ENCODE measurements at regions not wholly inside any gene's neighbourhood (a gene's known extent, or its start where the extent isn't known, plus 50 kb on each side); places are given as distances from the start of the nearest gene placed in this dataset.

DNA sequence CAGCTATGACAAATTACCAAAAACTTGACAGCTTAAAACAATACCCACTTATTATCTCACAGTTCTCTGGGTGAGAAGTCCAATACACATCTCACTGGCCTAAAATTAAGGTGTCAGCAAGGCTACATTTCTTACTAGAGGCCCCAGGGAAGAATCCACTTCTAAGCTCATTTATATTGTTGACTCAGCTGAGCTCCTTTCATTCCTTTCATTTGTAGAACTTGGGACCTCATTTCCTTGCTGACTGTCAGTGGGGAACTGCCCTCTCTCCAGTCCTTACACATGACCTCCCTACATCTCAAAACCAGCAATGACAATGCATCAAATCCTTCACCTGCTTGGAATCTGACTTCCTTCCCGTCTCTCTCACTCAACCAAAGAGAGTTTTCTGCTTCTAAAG, 240.3 kb downstream of the IPMK start:
- WGBS (ENCODE audit: extremely low coverage, insufficient coverage, insufficient read length) = no CpG with 5 or more reads among the region's 1 CpG
- H4K8ac ChIP-seq (ENCODE audit: low read depth, low read length) = no peak overlapping the region

GRCh38 chr10:58026036-58026435, 241.7 kb downstream of the IPMK start:
- H2AFZ ChIP-seq (ENCODE audit: insufficient read depth, low read length, poor library complexity) = no peak overlapping the region
- H2BK120ac ChIP-seq (ENCODE audit: insufficient read depth, low read length, poor library complexity) = no peak overlapping the region
- H4K12ac ChIP-seq (ENCODE audit: low read depth, low read length) = no peak overlapping the region
- H3K27ac ChIP-seq (ENCODE audit: low read depth, low read length) = no peak overlapping the region
- no peaks in the 10 kb centered on the region for H3K79me1 ChIP-seq (ENCODE audit: low read length)
- H3K18ac ChIP-seq (ENCODE audit: low read length) = no peak overlapping the region
- no peak overlapping the region for H4K91ac ChIP-seq (ENCODE audit: low read depth, low read length)
- no peaks in the 10 kb centered on the region for H3K79me2 ChIP-seq (ENCODE audit: control insufficient read depth, insufficient read depth, low read length, poor library complexity)
- no peak overlapping the region for H3K4me3 ChIP-seq (ENCODE audit: low read depth, low read length)
- no peak overlapping the region for H3K4ac ChIP-seq (ENCODE audit: low read depth, low read length)
- no peak overlapping the region for H3K9ac ChIP-seq (ENCODE audit: low read length)
- peaks cover 2% of the 10 kb centered on the region for H3K9me3 ChIP-seq (ENCODE audit: insufficient read depth, low read depth, low read length)
- no peaks in the 10 kb centered on the region for H3K36me3 ChIP-seq (ENCODE audit: control insufficient read depth in 1 of 2, insufficient read depth in 2 of 2, low read length in 2 of 2)
- peaks cover 0 to 5% of the 10 kb centered on the region in 2 experiments for H3K4me1 ChIP-seq (ENCODE audit: control insufficient read depth in 1 of 2, insufficient read depth in 2 of 2, low read length in 2 of 2)
- WGBS (ENCODE audit: extremely low coverage, insufficient coverage, insufficient read length) = no CpG with 5 or more reads among the region's 3 CpGs
- H2BK5ac ChIP-seq (ENCODE audit: low read depth, low read length, poor library complexity) = no peak overlapping the region
- H3K23ac ChIP-seq (ENCODE audit: low read length) = no peak overlapping the region
- no peak overlapping the region for H2AK5ac ChIP-seq (ENCODE audit: low read length)
- DNase-seq = no peak
- H2BK12ac ChIP-seq (ENCODE audit: low read length) = no peak overlapping the region
- H3K4me2 ChIP-seq (ENCODE audit: low read length) = no peak overlapping the region
- no peaks in the 10 kb centered on the region for H3K27me3 ChIP-seq (ENCODE audit: insufficient read depth, low read length)
- H4K8ac ChIP-seq (ENCODE audit: low read depth, low read length) = no peak overlapping the region
- no peak overlapping the region for H3K14ac ChIP-seq (ENCODE audit: low read length)

More for the DNA sequence above, 240.3 kb downstream of the IPMK start:
- no peak overlapping the region for H2AFZ ChIP-seq (ENCODE audit: insufficient read depth, low read length, poor library complexity)
- H2BK12ac ChIP-seq (ENCODE audit: low read length) = no peak overlapping the region
- H4K12ac ChIP-seq (ENCODE audit: low read depth, low read length) = no peak overlapping the region
- no peak overlapping the region for H3K18ac ChIP-seq (ENCODE audit: low read length)
- no peak overlapping the region for H3K4ac ChIP-seq (ENCODE audit: low read depth, low read length)
- no peaks in the 10 kb centered on the region for H3K27me3 ChIP-seq (ENCODE audit: insufficient read depth, low read length)
- peak in 1 of 2 donors; percentile 6 for DNase-seq
- H3K79me1 ChIP-seq (ENCODE audit: low read length) = no peaks in the 10 kb centered on the region
- no peak overlapping the region for H4K91ac ChIP-seq (ENCODE audit: low read depth, low read length)
- peaks cover 0 to 5% of the 10 kb centered on the region in 2 experiments for H3K4me1 ChIP-seq (ENCODE audit: control insufficient read depth in 1 of 2, insufficient read depth in 2 of 2, low read length in 2 of 2)
- H3K36me3 ChIP-seq (ENCODE audit: control insufficient read depth in 1 of 2, insufficient read depth in 2 of 2, low read length in 2 of 2) = no peaks in the 10 kb centered on the region
- no peak overlapping the region for H2BK120ac ChIP-seq (ENCODE audit: insufficient read depth, low read length, poor library complexity)
- no peaks in the 10 kb centered on the region for H3K9me3 ChIP-seq (ENCODE audit: insufficient read depth, low read depth, low read length)
- H3K79me2 ChIP-seq (ENCODE audit: control insufficient read depth, insufficient read depth, low read length, poor library complexity) = no peaks in the 10 kb centered on the region
- H2BK5ac ChIP-seq (ENCODE audit: low read depth, low read length, poor library complexity) = no peak overlapping the region
- H3K4me2 ChIP-seq (ENCODE audit: low read length) = no peak overlapping the region
- no peak overlapping the region for H3K14ac ChIP-seq (ENCODE audit: low read length)
- H2AK5ac ChIP-seq (ENCODE audit: low read length) = no peak overlapping the region
- H3K27ac ChIP-seq (ENCODE audit: low read depth, low read length) = no peak overlapping the region
- H3K9ac ChIP-seq (ENCODE audit: low read length) = no peak overlapping the region
- no peak overlapping the region for H3K23ac ChIP-seq (ENCODE audit: low read length)
- no peak overlapping the region for H3K4me3 ChIP-seq (ENCODE audit: low read depth, low read length)

- Histone ChIP-seq H3K27ac (ENCODE audit: low read depth, low read length) (peak overlapping the region; percentile 81), H3K14ac (ENCODE audit: low read length) (no peak overlapping the region), H3K9me3 (ENCODE audit: insufficient read depth, low read depth, low read length) (peaks cover 2% of the 10 kb centered on the region), H3K36me3 (ENCODE audit: control insufficient read depth in 1 of 2, insufficient read depth in 2 of 2, low read length in 2 of 2) (no peaks in the 10 kb centered on the region), H3K23ac (ENCODE audit: low read length) (no peak overlapping the region), H3K4me3 (ENCODE audit: low read depth, low read length) (no peak overlapping the region), H2BK120ac (ENCODE audit: insufficient read depth, low read length, poor library complexity) (no peak overlapping the region), H3K9ac (ENCODE audit: low read length) (no peak overlapping the region), H2AK5ac (ENCODE audit: low read length) (no peak overlapping the region), H3K4me2 (ENCODE audit: low read length) (no peak overlapping the region), H2BK5ac (ENCODE audit: low read depth, low read length, poor library complexity) (no peak overlapping the region), H3K27me3 (ENCODE audit: insufficient read depth, low read length) (no peaks in the 10 kb centered on the region), H3K4ac (ENCODE audit: low read depth, low read length) (no peak overlapping the region), H3K79me2 (ENCODE audit: control insufficient read depth, insufficient read depth, low read length, poor library complexity) (no peaks in the 10 kb centered on the region), H2BK12ac (ENCODE audit: low read length) (no peak overlapping the region), H4K91ac (ENCODE audit: low read depth, low read length) (no peak overlapping the region), H4K8ac (ENCODE audit: low read depth, low read length) (no peak overlapping the region), H3K4me1 (ENCODE audit: control insufficient read depth in 1 of 2, insufficient read depth in 2 of 2, low read length in 2 of 2) (peaks cover 0 to 2% of the 10 kb centered on the region in 2 experiments), H3K79me1 (ENCODE audit: low read length) (no peaks in the 10 kb centered on the region), H2AFZ (ENCODE audit: insufficient read depth, low read length, poor library complexity) (no peak overlapping the region), H3K18ac (ENCODE audit: low read length) (no peak overlapping the region), H4K12ac (ENCODE audit: low read depth, low read length) (no peak overlapping the region)
- WGBS (ENCODE audit: extremely low coverage, insufficient coverage, insufficient read length) = no CpG with 5 or more reads among the region's 2 CpGs
- DNase-seq = peak in 1 of 2 donors; percentile 59
Measured at GRCh38 chr10:58023341-58024073, 244.2 kb downstream of the IPMK start.

DNA sequence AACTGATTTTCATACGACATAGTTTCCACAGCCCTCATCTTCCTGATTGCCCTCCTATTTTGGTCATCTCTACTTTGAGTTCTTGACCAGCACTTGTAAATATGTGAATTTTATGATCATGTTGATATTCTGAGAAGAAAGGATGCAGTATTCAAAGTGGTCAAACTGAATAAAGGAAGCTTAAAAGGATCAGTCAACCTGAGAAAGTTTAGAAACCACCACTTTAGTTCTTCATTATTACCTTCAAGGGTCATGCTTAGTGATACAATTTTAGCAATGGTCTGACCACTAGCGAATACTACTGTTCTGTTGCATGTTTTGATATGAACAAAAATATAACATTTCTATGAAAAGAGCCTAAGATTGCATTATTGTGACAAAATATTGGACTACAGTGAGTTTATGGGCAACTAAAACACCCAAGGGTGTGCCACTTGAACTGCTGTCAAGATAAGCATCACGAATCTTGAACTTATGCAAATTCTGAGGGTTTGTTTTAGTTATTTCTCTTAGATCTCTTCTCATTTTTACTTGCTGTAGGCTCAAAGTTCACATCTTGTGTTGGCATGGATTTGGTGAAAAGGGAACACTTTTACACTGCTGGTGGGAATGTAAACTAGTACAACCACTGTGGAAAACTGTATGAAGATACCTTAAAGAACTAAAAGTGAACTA, 247.7 kb downstream of the IPMK start:
- Histone ChIP-seq H3K9ac (ENCODE audit: low read length) (no peak overlapping the region), H3K27me3 (ENCODE audit: insufficient read depth, low read length) (no peaks in the 10 kb centered on the region), H4K12ac (ENCODE audit: low read depth, low read length) (no peak overlapping the region), H2BK5ac (ENCODE audit: low read depth, low read length, poor library complexity) (no peak overlapping the region), H3K36me3 (ENCODE audit: control insufficient read depth in 1 of 2, insufficient read depth in 2 of 2, low read length in 2 of 2) (no peaks in the 10 kb centered on the region), H4K8ac (ENCODE audit: low read depth, low read length) (no peak overlapping the region), H3K4me1 (ENCODE audit: control insufficient read depth in 1 of 2, insufficient read depth in 2 of 2, low read length in 2 of 2) (peaks cover 0 to 2% of the 10 kb centered on the region in 2 experiments), H3K18ac (ENCODE audit: low read length) (no peak overlapping the region), H2AFZ (ENCODE audit: insufficient read depth, low read length, poor library complexity) (no peak overlapping the region), H3K27ac (ENCODE audit: low read depth, low read length) (no peak overlapping the region), H3K4me3 (ENCODE audit: low read depth, low read length) (no peak overlapping the region), H4K91ac (ENCODE audit: low read depth, low read length) (no peak overlapping the region), H3K4ac (ENCODE audit: low read depth, low read length) (no peak overlapping the region), H2BK12ac (ENCODE audit: low read length) (no peak overlapping the region), H3K4me2 (ENCODE audit: low read length) (no peak overlapping the region), H3K79me2 (ENCODE audit: control insufficient read depth, insufficient read depth, low read length, poor library complexity) (no peaks in the 10 kb centered on the region), H2AK5ac (ENCODE audit: low read length) (no peak overlapping the region), H3K79me1 (ENCODE audit: low read length) (no peaks in the 10 kb centered on the region), H3K9me3 (ENCODE audit: insufficient read depth, low read depth, low read length) (peaks cover 2% of the 10 kb centered on the region), H3K14ac (ENCODE audit: low read length) (no peak overlapping the region), H3K23ac (ENCODE audit: low read length) (no peak overlapping the region), H2BK120ac (ENCODE audit: insufficient read depth, low read length, poor library complexity) (no peak overlapping the region)
- no peak for DNase-seq
- no CpG with 5 or more reads among the region's 3 CpGs for WGBS (ENCODE audit: extremely low coverage, insufficient coverage, insufficient read length)

Measured in trophoblast cell (in vitro differentiated cells and primary cell).